Mucosa of descending colon (tissue), 3 donors: ENCODE measurements at regions not wholly inside any gene's neighbourhood (a gene's known extent, or its start where the extent isn't known, plus 50 kb on each side); places are given as distances from the start of the nearest gene placed in this dataset.
"Not testable (repeated sequence)": the region's sequence is repeated elsewhere in the genome, so short reads cannot be mapped to it uniquely, and the experiment has no call there.

Experiments
- ATAC-seq: fragments of 200-7000 bp; cut with Tn5 transposase; one replicate; pipeline ENCODE4 v1.9.1; 2020; ENCODE audit warnings: mild to moderate bottlenecking, moderate library complexity
- DNase-seq, 3 donors: peaks; one replicate each; pipeline ENCODE4 v3.0.0-alpha.2; 2020
- H3K36me3 ChIP-seq: fragments of 200-600 bp; one replicate; pipeline ENCODE4 v1.8.0; 2021; ENCODE audit warnings: low read depth, mild to moderate bottlenecking
- H3K4me1 ChIP-seq: fragments of 200-600 bp; one replicate; pipeline ENCODE4 v1.8.0; 2021; ENCODE audit warnings: low read depth, mild to moderate bottlenecking
- H3K4me3 ChIP-seq: fragments of 200-600 bp; one replicate; pipeline ENCODE4 v1.8.0; 2021; ENCODE audit warnings: mild to moderate bottlenecking
- H3K9me3 ChIP-seq: fragments of 200-600 bp; one replicate; pipeline ENCODE4 v1.8.0; 2021; ENCODE audit warnings: mild to moderate bottlenecking
- intact Hi-C, 2 donors: fragments of 100-400 bp; cut with DNase I in 1 of 2; cut with micrococcal nuclease in 1 of 2; formaldehyde crosslinking; loops; one replicate each; pipeline versions ENCODE4 v1.11.0 to v1.11.1; 2022; cut with DNase I, micrococcal nuclease
- TF ChIP-seq, protein P1 (sequence below): fragments of 200-600 bp; IDR thresholded peaks from one replicate; pipeline ENCODE4 v1.8.0; 2022; ENCODE audit warnings: antibody characterized with exemption, mild to moderate bottlenecking
- donor health status: DM: no; HTN: no; CAD: no; lungs with moderate emphysema.
- donor health status: DM: no; HTN: no; CAD: no.
- donor health status: DM: no; HTN: yes; CAD: no.

DNA sequence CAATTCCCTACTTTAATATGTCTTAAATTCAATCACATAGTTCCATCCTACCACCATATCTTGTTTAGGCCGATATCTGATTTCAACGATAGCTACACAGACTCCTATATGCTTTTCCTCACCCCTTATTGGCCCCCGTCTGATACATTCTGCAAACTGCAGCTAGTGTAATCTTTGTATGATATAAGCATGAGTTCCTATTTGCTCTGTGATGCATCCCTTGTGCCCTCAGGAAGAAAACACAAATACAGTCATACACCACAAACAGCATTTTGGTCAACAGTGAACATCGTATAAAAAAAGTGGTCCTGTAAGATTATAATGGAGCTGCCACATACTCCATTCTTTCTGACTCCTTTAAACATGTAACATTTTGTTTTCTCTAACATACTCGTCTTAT, 837.8 kb upstream of the CDH6 start:
- intact Hi-C loops, result no loop called here
- TF ChIP-seq, protein P1, sequence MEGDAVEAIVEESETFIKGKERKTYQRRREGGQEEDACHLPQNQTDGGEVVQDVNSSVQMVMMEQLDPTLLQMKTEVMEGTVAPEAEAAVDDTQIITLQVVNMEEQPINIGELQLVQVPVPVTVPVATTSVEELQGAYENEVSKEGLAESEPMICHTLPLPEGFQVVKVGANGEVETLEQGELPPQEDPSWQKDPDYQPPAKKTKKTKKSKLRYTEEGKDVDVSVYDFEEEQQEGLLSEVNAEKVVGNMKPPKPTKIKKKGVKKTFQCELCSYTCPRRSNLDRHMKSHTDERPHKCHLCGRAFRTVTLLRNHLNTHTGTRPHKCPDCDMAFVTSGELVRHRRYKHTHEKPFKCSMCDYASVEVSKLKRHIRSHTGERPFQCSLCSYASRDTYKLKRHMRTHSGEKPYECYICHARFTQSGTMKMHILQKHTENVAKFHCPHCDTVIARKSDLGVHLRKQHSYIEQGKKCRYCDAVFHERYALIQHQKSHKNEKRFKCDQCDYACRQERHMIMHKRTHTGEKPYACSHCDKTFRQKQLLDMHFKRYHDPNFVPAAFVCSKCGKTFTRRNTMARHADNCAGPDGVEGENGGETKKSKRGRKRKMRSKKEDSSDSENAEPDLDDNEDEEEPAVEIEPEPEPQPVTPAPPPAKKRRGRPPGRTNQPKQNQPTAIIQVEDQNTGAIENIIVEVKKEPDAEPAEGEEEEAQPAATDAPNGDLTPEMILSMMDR, result no peak
- H3K4me3 ChIP-seq, result no peak overlapping the region

DNA sequence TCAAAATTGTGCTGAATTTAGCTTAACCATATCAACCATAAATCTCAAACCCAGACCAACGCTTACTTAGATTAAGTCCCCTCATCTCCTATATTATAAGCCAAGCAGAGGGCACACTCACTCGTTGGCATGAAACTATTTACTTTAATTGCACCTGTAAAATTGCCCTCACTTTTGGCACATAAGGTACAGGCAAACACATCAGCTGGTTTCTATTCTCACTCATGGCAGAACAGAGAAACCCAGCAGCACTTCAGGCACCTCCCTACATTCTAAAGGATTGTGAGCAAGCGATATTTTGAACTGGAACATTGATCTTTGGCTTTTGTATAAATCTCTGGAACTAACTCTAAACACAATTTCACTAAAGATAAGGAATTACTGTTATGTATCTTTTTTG, 845.6 kb upstream of the CDH6 start:
- no peak for DNase-seq
- TF ChIP-seq, protein P1, result no peak
- H3K9me3 ChIP-seq, result peaks cover 9% of the 10 kb centered on the region
- no peak for ATAC-seq
- intact Hi-C loops, result no loop called here
- no peaks in the 10 kb centered on the region for H3K36me3 ChIP-seq
- H3K4me1 ChIP-seq, result no peaks in the 10 kb centered on the region
- H3K4me3 ChIP-seq, result no peak overlapping the region

More for the DNA sequence above, 837.8 kb upstream of the CDH6 start:
- ATAC-seq, result no peak
- DNase-seq, result no peak
- Histone ChIP-seq H3K9me3 (no peaks in the 10 kb centered on the region), H3K4me1 (no peaks in the 10 kb centered on the region), H3K36me3 (no peaks in the 10 kb centered on the region)

DNA sequence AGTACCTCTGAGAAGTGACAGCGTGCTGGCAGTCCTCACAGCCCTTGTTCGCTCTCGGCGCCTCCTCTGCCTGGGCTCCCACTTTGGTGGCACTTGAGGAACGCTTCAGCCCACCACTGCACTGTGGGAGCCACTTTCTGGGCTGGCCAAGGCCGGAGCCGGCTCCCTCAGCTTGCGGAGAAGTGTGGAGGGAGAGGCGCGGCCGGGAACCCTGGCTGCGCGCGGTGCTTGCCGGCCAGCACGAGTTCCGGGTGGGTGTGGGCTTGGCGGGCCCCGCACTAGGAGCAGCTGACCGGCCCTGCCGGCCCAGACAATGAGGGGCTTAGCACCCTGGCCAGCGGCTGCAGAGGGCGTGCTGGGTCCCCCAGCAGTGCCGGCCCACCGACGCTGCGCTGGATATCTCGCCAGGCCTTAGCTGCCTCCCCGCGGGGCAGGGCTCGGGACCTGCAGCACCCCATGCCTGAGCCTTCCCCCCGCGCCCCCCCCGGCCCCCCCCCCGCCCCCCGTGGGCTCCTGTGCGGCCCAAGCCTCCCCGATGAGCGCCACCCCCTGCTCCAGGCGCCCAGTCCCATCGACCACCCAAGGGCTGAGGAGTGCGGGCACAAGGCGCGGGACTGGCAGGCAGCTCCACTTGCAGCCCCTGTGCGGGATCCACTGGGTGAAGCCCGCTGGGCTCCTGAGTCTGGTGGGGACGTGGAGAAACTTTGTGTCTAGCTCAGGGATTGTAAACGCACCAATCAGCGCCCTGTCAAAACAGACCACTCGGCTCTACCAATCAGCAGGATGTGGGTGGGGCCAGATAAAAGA, 847.7 kb upstream of the CDH6 start:
- ATAC-seq, H3K36me3 ChIP-seq, intact Hi-C loops, H3K4me3 ChIP-seq, DNase-seq, H3K4me1 ChIP-seq: not testable (repeated sequence)
- peaks cover 12% of the 10 kb centered on the region for H3K9me3 ChIP-seq

DNA sequence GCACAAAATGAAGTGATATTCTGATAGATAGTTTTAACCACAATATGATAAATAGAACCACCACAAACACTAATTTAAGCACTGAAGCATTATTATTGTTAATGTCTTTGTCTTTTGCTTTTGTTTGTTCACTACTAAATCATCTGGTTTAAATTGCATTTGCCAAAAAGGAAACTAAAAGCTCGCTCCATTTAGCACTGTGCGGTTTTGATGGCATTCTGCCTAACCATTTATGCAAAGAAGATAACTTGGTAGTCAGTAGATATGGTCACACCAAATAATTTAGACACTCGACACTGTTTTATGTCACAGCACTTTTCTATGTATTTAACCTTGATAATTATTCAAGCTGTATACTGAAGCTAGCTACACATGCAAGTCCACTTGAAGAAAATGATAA, 849.8 kb upstream of the CDH6 start:
- H3K9me3 ChIP-seq, result peaks cover 12% of the 10 kb centered on the region
- H3K4me1 ChIP-seq, result no peaks in the 10 kb centered on the region
- DNase-seq, result no peak
- no peaks in the 10 kb centered on the region for H3K36me3 ChIP-seq
- ATAC-seq, result no peak
- no peak overlapping the region for H3K4me3 ChIP-seq
- TF ChIP-seq, protein P1, result no peak
- intact Hi-C loops, result no loop called here

DNA sequence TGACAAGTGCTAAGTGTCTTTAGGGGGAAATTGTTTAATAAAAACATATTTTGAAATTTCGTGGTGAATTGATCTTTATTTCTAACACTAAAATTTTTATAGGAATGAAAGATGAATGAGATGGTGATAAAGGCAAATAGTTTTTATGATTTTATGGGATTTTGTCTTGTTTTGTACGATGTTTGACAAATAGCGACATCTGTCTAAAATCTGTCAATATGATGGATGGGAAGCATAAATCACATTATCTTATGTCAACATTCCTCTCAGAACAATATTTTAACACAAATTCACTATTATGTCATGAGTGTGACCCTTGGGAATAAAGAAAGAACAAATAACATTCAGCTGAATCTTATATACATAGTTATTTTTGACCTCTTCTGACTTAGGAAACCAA, 852.0 kb upstream of the CDH6 start:
- no peaks in the 10 kb centered on the region for H3K4me1 ChIP-seq
- TF ChIP-seq, protein P1, result no peak
- intact Hi-C loops, result no loop called here
- H3K9me3 ChIP-seq, result peaks cover 9% of the 10 kb centered on the region
- no peak overlapping the region for H3K4me3 ChIP-seq
- DNase-seq, result no peak
- H3K36me3 ChIP-seq, result no peaks in the 10 kb centered on the region
- ATAC-seq, result no peak

DNA sequence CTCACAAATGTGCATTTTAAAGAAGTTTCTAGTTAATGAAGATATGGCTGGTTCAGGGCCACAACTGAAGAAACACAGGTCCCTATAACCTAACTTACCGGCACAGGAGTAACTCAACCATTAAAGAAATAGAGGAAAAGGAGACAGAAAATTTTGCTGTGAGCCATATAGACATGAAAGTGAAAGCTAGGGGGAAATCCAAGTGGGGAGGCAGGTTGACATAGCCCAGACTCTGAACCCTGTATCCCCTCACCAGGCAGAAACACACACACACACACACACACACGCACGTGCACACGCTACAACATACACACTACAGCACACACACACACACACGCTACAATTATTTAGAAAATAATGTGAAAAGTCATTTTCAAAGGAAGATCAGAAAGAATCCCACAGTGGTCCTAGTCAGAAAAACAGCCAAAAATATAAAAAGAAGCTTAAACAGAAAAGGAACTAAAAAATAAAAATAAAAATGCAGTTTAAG, 856.4 kb upstream of the CDH6 start:
- ATAC-seq (no peak), DNase-seq (no peak)
- intact Hi-C loops, result no loop called here
- Histone ChIP-seq H3K36me3 (no peaks in the 10 kb centered on the region), H3K9me3 (peaks cover under 1% of the 10 kb centered on the region), H3K4me3 (no peak overlapping the region), H3K4me1 (no peaks in the 10 kb centered on the region)
- TF ChIP-seq, protein P1, result no peak
